ENCODE measurements at regions not wholly inside any gene's neighbourhood (a gene's known extent, or its start where the extent isn't known, plus 50 kb on each side); places are given as distances from the start of the nearest gene placed in this dataset.

GRCh38 chr4:114081783-114082182, 102.3 kb upstream of the ARSJ start:
- TF ChIP-seq, protein P1, sequence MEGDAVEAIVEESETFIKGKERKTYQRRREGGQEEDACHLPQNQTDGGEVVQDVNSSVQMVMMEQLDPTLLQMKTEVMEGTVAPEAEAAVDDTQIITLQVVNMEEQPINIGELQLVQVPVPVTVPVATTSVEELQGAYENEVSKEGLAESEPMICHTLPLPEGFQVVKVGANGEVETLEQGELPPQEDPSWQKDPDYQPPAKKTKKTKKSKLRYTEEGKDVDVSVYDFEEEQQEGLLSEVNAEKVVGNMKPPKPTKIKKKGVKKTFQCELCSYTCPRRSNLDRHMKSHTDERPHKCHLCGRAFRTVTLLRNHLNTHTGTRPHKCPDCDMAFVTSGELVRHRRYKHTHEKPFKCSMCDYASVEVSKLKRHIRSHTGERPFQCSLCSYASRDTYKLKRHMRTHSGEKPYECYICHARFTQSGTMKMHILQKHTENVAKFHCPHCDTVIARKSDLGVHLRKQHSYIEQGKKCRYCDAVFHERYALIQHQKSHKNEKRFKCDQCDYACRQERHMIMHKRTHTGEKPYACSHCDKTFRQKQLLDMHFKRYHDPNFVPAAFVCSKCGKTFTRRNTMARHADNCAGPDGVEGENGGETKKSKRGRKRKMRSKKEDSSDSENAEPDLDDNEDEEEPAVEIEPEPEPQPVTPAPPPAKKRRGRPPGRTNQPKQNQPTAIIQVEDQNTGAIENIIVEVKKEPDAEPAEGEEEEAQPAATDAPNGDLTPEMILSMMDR (IDR thresholded peaks at IDR 0.05): no peak
- TF ChIP-seq POLR2A (IDR thresholded peaks at IDR 0.05): no peak

Measured in testis (tissue), 2 donors.